Muscle of arm (tissue), 1 donor: ENCODE measurements at regions not wholly inside any gene's neighbourhood (a gene's known extent, or its start where the extent isn't known, plus 50 kb on each side); places are given as distances from the start of the nearest gene placed in this dataset.
A peak's percentile ranks its signal among the peaks of the same experiment; 100 is the strongest.
"Not testable (repeated sequence)": the region's sequence is repeated elsewhere in the genome, so short reads cannot be mapped to it uniquely, and the experiment has no call there.

ENCODE experiments used
- DNase-seq: peaks from one replicate; pipeline ENCODE4 v3.0.0-alpha.2; 2013

- DNase-seq: no peak
Measured at GRCh38 chr11:90698238-90698637, 475.4 kb upstream of the CHORDC1 start.

GRCh38 chr11:90675496-90675895 lies 452.6 kb upstream of the CHORDC1 start:
- DNase-seq: not testable (repeated sequence)

GRCh38 chr11:90669094-90669493 lies 446.2 kb upstream of the CHORDC1 start:
- DNase-seq: no peak

GRCh38 chr11:90668502-90668901 lies 445.7 kb upstream of the CHORDC1 start:
- no peak for DNase-seq

- DNase-seq: no peak
Measured at GRCh38 chr11:90661233-90661632, 438.4 kb upstream of the CHORDC1 start.

- DNase-seq: no peak
Measured at GRCh38 chr11:90656171-90656570, 433.3 kb upstream of the CHORDC1 start.

- no peak for DNase-seq
Measured at GRCh38 chr11:90650153-90650552, 427.3 kb upstream of the CHORDC1 start.

GRCh38 chr11:90646706-90647105 lies 423.9 kb upstream of the CHORDC1 start:
- DNase-seq: no peak

GRCh38 chr11:90646266-90646665 lies 423.4 kb upstream of the CHORDC1 start:
- no peak for DNase-seq

- DNase-seq: peak; percentile 16
Measured at GRCh38 chr11:90639461-90639993, 416.7 kb upstream of the CHORDC1 start.

GRCh38 chr11:90635886-90636285 lies 413.0 kb upstream of the CHORDC1 start:
- DNase-seq: no peak

- DNase-seq: no peak
Measured at GRCh38 chr11:90635151-90635550, 412.3 kb upstream of the CHORDC1 start.

GRCh38 chr11:90630176-90630575 lies 407.3 kb upstream of the CHORDC1 start:
- no peak for DNase-seq

GRCh38 chr11:90629229-90629806 lies 406.5 kb upstream of the CHORDC1 start:
- DNase-seq: peak; percentile 46

- DNase-seq: no peak
Measured at GRCh38 chr11:90614318-90614717, 391.5 kb upstream of the CHORDC1 start.

GRCh38 chr11:90613037-90613436 lies 390.2 kb upstream of the CHORDC1 start:
- not testable (repeated sequence) for DNase-seq

- DNase-seq: no peak
Measured at GRCh38 chr11:90606721-90607120, 383.9 kb upstream of the CHORDC1 start.

GRCh38 chr11:90601261-90601660 lies 378.4 kb upstream of the CHORDC1 start:
- no peak for DNase-seq

- no peak for DNase-seq
Measured at GRCh38 chr11:90594658-90595057, 371.8 kb upstream of the CHORDC1 start.

GRCh38 chr11:90593099-90593498 lies 370.2 kb upstream of the CHORDC1 start:
- DNase-seq: no peak

- no peak for DNase-seq
Measured at GRCh38 chr11:90590286-90590685, 367.4 kb upstream of the CHORDC1 start.

GRCh38 chr11:90589735-90590134 lies 366.9 kb upstream of the CHORDC1 start:
- no peak for DNase-seq

GRCh38 chr11:90587896-90588295 lies 365.0 kb upstream of the CHORDC1 start:
- no peak for DNase-seq

- no peak for DNase-seq
Measured at GRCh38 chr11:90585491-90585890, 362.6 kb upstream of the CHORDC1 start.
